Natural killer cell (primary cell): ENCODE measurements at regions not wholly inside any gene's neighbourhood (a gene's known extent, or its start where the extent isn't known, plus 50 kb on each side); places are given as distances from the start of the nearest gene placed in this dataset.

Experiments
- ATAC-seq, 3 donors: fragments of 150-1000 bp in 2 of 3; fragments of 200-7000 bp in 1 of 3; cut with Tn5 transposase; 1 replicate in 1 of 3; 2 replicates in 2 of 3; pipeline ENCODE4 v1.10.0; 2021; ENCODE audit warnings: mild to moderate bottlenecking in 2 of 3, moderate library complexity in 2 of 3
- DNase-seq, 2 donors: peaks; one replicate each; pipeline versions ENCODE4 v3.0.0 to v3.0.0-alpha.2; 2013 to 2021; ENCODE audit warnings: mixed read lengths in 1 of 2
- H3K27ac ChIP-seq: one replicate; pipeline ENCODE4 v1.5.1; 2013; ENCODE audit warnings: mild to moderate bottlenecking, low read length
- H3K27me3 ChIP-seq: one replicate; pipeline ENCODE4 v1.6.1; 2013; ENCODE audit warnings: low read length; ENCODE audit not compliant: control insufficient read depth, insufficient read depth
- H3K36me3 ChIP-seq: one replicate; pipeline ENCODE4 v1.6.1; 2013; ENCODE audit warnings: low read length; ENCODE audit not compliant: control insufficient read depth, insufficient read depth
- H3K4me1 ChIP-seq: one replicate; pipeline ENCODE4 v1.6.1; 2013; ENCODE audit warnings: low read length; ENCODE audit not compliant: control insufficient read depth, insufficient read depth
- H3K4me3 ChIP-seq: one replicate; pipeline ENCODE4 v1.5.1; 2013; ENCODE audit warnings: low read length
- H3K9me3 ChIP-seq: one replicate; pipeline ENCODE4 v1.6.1; 2013; ENCODE audit warnings: low read length; ENCODE audit not compliant: control insufficient read depth, insufficient read depth
- H3K27ac Mint-ChIP-seq, 2 donors: one replicate each; pipeline ENCODE4 v1.8.0; 2022; ENCODE audit warnings: mild to moderate bottlenecking in 2 of 2, mixed read lengths in 2 of 2, moderate library complexity in 1 of 2
- H3K27me3 Mint-ChIP-seq, 2 donors: one replicate each; pipeline ENCODE4 v1.8.0; 2022; ENCODE audit warnings: low read depth in 2 of 2, mixed read lengths in 2 of 2
- H3K36me3 Mint-ChIP-seq: one replicate; pipeline ENCODE4 v1.8.0; 2022; ENCODE audit warnings: mixed read lengths
- H3K4me1 Mint-ChIP-seq, 2 donors: one replicate each; pipeline ENCODE4 v1.8.0; 2022; ENCODE audit warnings: mixed read lengths in 2 of 2
- H3K4me3 Mint-ChIP-seq: one replicate; pipeline ENCODE4 v1.8.0; 2022; ENCODE audit warnings: mild to moderate bottlenecking, moderate library complexity, mixed read lengths
- H3K9me3 Mint-ChIP-seq, 2 donors: one replicate each; pipeline ENCODE4 v1.8.0; 2022; ENCODE audit warnings: mixed read lengths in 2 of 2
- CTCF ChIP-seq: fragments of 200-600 bp; IDR thresholded peaks from one replicate; pipeline ENCODE4 v1.8.0; 2022; ENCODE audit warnings: antibody characterized with exemption
- WGBS: methylation state at CpG from one replicate; pipeline ENCODE4 v1.1.7; 2013; ENCODE audit warnings: missing lambda C conversion rate; ENCODE audit not compliant: insufficient coverage; 5-methylcytosine and 5-hydroxymethylcytosine counted together
- intact Hi-C: fragments of 100-400 bp; cut with micrococcal nuclease; formaldehyde crosslinking; loops from one replicate; pipeline ENCODE4 v1.14.2; 2022

- Mint-ChIP-seq H3K27ac (no peak overlapping the region), H3K9me3 (peaks cover 5 to 7% of the 10 kb centered on the region in 2 donors), H3K4me3 (no peak overlapping the region), H3K27me3 (no peaks in the 10 kb centered on the region), H3K36me3 (no peaks in the 10 kb centered on the region), H3K4me1 (no peaks in the 10 kb centered on the region)
- TF ChIP-seq CTCF, result no peak
- H3K27ac ChIP-seq, result no peak overlapping the region
- intact Hi-C loops, result no loop called here
- ATAC-seq, result no peak
- H3K9me3 ChIP-seq, result no peaks in the 10 kb centered on the region
- 57% methylated on average over 5 of the region's 5 CpGs for WGBS
- DNase-seq, result no peak
- H3K36me3 ChIP-seq, result no peaks in the 10 kb centered on the region
- H3K4me1 ChIP-seq, result no peaks in the 10 kb centered on the region
- H3K4me3 ChIP-seq, result no peak overlapping the region
- H3K27me3 ChIP-seq, result no peaks in the 10 kb centered on the region
These were observed 332.9 kb downstream of the RNF144B start for GRCh38 chr6:18720075-18720474.

- TF ChIP-seq CTCF, result no peak
- Histone ChIP-seq H3K27ac (no peak overlapping the region), H3K27me3 (no peaks in the 10 kb centered on the region), H3K36me3 (no peaks in the 10 kb centered on the region), H3K4me1 (no peaks in the 10 kb centered on the region), H3K4me3 (no peak overlapping the region), H3K9me3 (no peaks in the 10 kb centered on the region)
- Mint-ChIP-seq H3K27me3 (no peaks in the 10 kb centered on the region), H3K9me3 (peaks cover 10% of the 10 kb centered on the region in 2 donors), H3K27ac (no peak overlapping the region), H3K36me3 (no peaks in the 10 kb centered on the region), H3K4me3 (no peak overlapping the region), H3K4me1 (no peaks in the 10 kb centered on the region)
- ATAC-seq (no peak), DNase-seq (no peak)
- intact Hi-C loops, result no loop called here
- 87% methylated on average over 3 of the region's 3 CpGs for WGBS
These were observed 336.9 kb downstream of the RNF144B start for GRCh38 chr6:18724056-18724455.

GRCh38 chr6:18725449-18725848 lies 338.3 kb downstream of the RNF144B start:
- H3K27ac Mint-ChIP-seq, result no peak overlapping the region
- no peak for TF ChIP-seq CTCF
- H3K4me3 Mint-ChIP-seq, result no peak overlapping the region
- peaks cover 7 to 9% of the 10 kb centered on the region in 2 donors for H3K9me3 Mint-ChIP-seq
- WGBS, result 80% methylated on average over 1 of the region's 2 CpGs
- ATAC-seq, result no peak
- H3K36me3 ChIP-seq, result no peaks in the 10 kb centered on the region
- H3K27me3 Mint-ChIP-seq, result no peaks in the 10 kb centered on the region
- H3K4me3 ChIP-seq, result no peak overlapping the region
- no peaks in the 10 kb centered on the region for H3K4me1 ChIP-seq
- no peak overlapping the region for H3K27ac ChIP-seq
- H3K9me3 ChIP-seq, result no peaks in the 10 kb centered on the region
- no peaks in the 10 kb centered on the region for H3K36me3 Mint-ChIP-seq
- intact Hi-C loops, result no loop called here
- DNase-seq, result no peak
- H3K27me3 ChIP-seq, result no peaks in the 10 kb centered on the region
- no peaks in the 10 kb centered on the region for H3K4me1 Mint-ChIP-seq

- Mint-ChIP-seq H3K27me3 (no peaks in the 10 kb centered on the region), H3K36me3 (no peaks in the 10 kb centered on the region), H3K27ac (no peak overlapping the region), H3K4me1 (no peaks in the 10 kb centered on the region), H3K9me3 (peaks cover 9 to 15% of the 10 kb centered on the region in 2 donors), H3K4me3 (no peak overlapping the region)
- no peak for TF ChIP-seq CTCF
- intact Hi-C loops, result no loop called here
- H3K9me3 ChIP-seq, result no peaks in the 10 kb centered on the region
- ATAC-seq (no peak), DNase-seq (no peak)
- H3K27ac ChIP-seq, result no peak overlapping the region
- 92% methylated on average over 1 of the region's 1 CpG for WGBS
- H3K4me3 ChIP-seq, result no peak overlapping the region
- H3K4me1 ChIP-seq, result no peaks in the 10 kb centered on the region
- no peaks in the 10 kb centered on the region for H3K27me3 ChIP-seq
- H3K36me3 ChIP-seq, result no peaks in the 10 kb centered on the region
These were observed 346.9 kb downstream of the RNF144B start for GRCh38 chr6:18733921-18734550.
